ENCODE measurements at regions not wholly inside any gene's neighbourhood (a gene's known extent, or its start where the extent isn't known, plus 50 kb on each side); places are given as distances from the start of the nearest gene placed in this dataset.
A peak's percentile ranks its signal among the peaks of the same experiment; 100 is the strongest.
"Not testable (repeated sequence)": the region's sequence is repeated elsewhere in the genome, so short reads cannot be mapped to it uniquely, and the experiment has no call there.

GRCh38 chr6:27807441-27808241 is 104.6 kb downstream of the OR2B2 start:
- DNase-seq: peak in 34 of 58 donors; percentile 6 to 71 (median 34)

DNA sequence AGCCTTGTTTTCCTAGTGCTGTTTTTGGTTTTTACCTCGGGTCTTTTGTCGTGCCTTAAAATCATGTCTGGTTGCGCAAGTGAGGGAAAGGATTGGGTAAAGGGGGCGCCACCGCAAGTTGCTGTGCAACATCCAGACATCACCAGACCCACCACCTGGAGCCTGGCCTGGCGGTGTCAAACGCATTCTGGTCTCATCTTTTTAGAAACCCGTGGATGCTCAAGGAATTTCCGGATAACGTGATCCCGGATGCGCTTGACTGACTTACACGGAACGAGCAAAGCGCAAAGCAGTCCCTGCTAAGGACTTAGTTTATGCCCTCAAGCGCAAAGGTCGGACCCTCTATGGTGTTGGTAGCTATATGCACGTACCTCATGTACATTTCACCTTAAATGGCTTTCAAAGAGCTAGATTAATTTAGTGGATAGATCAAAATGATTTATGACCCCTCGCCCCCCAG is 105.2 kb downstream of the OR2B2 start:
- DNase-seq: peak in 2 of 58 donors; percentile 8 to 16

GRCh38 chr6:27805347-27805746 is 106.8 kb downstream of the OR2B2 start:
- DNase-seq: no peak

DNA sequence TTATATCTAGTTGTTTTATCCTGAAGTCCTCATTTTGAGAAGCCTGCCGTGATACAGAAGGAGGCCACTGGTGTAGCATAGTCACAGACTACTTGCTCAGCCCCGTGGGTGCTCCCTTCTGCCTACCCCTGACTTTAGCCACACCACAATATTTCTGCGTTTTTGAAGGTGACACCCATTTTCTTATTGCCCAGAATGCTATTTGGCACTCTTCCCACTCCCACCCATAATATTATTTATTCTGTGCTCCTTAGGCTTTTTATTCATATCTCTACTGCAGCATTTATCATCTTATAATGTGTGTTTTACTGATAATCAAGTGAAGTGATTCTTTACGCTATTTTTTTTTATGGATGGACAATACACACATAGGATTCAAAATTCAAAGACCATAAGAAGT is 107.3 kb downstream of the OR2B2 start:
- DNase-seq: no peak

DNA sequence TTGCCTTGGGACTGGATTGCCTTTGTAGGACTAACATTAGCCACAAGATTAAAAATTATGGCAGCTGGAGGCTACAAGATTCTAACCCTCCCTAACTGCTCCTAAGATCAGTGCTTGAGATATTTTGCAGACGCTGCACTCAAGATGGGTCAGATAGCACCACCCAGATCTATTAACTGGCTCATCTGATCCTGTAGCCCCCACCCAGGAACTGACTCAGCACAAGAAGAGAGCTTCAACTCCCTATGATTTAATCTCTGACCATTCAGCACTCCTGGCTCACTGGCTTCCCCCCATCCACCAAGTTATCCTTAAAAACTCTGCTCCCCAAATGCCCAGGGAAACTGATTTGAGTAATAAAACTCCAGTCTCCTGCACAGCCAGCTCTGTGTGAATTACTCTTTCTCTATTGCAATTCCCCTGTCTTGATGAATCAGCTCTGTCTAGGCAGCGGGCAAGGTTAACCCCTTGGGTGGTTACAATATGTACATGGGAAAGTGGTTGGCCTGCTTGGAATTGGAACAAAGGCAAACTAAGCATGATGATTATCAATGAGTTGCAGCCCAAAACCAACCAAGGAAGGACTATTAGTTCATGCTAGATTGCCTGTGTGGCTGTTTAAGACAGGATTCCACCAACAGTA is 111.3 kb downstream of the OR2B2 start:
- DNase-seq: no peak

- DNase-seq: no peak
Measured at GRCh38 chr6:27797960-27798359, 114.2 kb downstream of the OR2B2 start.

DNA sequence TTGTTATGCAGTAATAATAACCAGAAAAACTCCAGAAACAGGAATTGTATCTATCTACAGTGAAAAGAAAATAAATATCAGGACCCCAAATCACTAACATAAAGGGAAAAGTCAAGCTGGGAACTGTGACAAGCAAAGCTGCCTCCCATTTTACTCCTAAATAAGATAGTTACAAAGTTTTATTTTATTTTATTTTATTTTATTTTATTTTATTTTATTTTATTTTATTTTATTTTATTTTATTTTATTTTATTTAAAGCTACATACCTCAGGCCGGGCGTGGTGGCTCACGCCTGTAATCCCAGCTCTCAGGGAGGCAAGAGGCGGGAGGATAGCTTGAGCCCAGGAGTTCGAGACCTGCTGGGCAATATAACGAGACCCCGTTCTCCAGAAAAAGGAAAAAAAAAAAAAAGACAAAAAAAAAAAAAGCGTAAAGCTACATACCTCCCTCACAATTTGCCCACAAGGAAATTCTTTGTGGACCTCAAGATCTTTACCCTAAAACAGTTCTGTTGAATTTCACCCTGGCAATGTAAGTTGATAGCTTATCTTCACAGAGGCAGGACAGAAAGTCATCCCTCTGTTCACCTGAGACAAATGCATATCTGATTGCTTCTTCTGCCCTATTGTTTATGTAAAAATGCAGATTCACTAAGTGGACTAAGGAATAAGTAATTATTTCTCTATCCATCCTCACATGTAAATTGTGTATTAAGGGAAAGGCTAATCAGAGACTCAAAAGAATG is 115.3 kb downstream of the OR2B2 start:
- DNase-seq: not testable (repeated sequence)

GRCh38 chr6:27795697-27796494 is 116.3 kb downstream of the OR2B2 start:
- peak in 19 of 58 donors; percentile 0 to 79 (median 9) for DNase-seq

DNA sequence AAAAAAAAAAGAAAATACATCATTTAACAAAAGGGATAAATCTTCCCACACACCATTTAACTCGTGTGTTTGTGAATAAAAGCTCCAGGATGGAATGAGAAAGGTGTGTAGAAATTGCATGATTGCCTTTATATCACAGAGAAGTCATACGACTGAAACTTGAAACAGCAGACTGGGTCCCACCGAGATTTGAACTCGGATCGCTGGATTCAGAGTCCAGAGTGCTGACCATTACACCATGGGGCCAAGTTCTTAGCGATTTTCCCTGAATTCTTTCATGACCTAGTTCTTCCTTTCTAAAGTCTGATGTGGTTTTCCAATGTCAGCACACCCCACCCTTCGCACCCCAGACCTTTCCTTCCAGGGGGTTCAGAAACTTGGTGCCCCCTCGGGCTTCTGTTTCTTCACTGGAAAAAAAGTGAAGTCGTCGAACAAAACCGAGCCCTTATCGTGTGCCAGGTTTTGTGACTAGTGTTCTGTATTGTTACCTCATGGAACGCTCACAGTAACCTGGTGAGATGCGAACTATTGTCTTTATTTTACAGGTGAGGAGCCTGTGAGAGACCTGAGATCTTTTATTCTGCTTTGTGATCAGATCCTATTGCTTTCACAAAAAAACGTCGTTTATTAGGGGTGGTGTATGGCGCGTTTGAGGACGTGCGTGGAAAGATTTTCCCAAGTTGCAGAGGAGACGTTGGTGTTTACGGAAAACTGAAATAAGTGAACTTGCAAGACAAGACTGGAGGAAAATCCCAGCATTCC is 120.8 kb downstream of the OR2B2 start:
- peak in 36 of 58 donors; percentile 2 to 68 (median 28) for DNase-seq

- not testable (repeated sequence) for DNase-seq
Measured at GRCh38 chr6:27788376-27788775, 123.8 kb downstream of the OR2B2 start.

- DNase-seq: no peak
Measured at GRCh38 chr6:27786048-27786447, 126.1 kb downstream of the OR2B2 start.

GRCh38 chr6:27785294-27785693 is 126.9 kb downstream of the OR2B2 start:
- no peak for DNase-seq

DNA sequence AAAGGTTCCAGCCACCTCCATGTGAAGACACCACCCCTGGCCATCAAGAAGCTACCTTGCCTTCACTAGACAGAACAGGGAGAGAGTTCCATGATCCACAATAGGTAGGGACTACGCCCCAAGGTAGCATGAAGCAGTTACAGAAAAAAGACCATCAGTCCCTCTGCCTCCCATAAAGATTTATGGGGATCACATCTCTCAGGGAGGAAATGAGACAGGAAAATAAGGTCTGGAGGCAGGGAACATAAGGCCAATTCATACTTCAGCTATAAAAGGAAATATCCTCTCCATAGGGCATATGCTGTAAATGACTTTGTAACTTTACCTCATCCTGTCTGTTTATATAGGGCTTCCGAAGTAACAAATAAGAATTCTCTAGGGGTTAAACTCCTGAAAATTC is 129.4 kb downstream of the OR2B2 start:
- DNase-seq: no peak

DNA sequence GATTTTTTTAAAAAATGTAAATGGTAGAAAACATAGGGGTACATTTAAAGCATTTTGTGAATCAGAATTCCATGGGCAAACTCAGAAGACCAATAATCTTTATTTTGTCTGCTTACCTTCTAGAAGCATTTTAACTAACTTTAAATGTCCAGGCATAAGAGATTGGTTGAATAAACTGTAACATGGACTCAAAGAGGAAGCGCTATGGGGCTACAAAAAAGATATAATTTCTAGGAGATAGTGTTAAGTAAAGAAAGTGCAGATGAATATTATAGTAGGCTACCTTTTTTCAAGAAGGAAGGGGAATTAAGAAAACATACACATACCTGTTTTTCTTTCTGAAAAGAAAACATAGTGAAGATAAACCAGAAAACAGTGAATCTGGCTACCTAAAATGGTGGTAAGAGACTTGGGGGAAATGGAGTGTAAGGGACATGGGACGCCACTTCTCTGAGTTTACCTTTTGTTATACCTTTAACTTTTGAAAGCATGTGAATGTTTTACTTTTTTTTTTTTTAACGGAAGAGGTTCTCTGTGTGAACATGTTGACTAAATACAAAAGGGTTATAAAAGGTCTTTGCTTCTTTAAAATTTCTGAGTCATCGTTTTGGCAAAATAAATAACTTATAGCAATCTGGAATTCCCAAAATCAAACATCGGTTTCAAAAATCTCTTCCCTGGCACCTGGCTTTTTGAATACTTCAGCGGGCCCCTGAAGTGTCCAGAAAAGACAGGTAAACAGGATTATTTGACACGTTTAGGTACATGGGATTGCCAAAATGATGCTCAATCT is 133.4 kb downstream of the OR2B2 start:
- no peak for DNase-seq

DNA sequence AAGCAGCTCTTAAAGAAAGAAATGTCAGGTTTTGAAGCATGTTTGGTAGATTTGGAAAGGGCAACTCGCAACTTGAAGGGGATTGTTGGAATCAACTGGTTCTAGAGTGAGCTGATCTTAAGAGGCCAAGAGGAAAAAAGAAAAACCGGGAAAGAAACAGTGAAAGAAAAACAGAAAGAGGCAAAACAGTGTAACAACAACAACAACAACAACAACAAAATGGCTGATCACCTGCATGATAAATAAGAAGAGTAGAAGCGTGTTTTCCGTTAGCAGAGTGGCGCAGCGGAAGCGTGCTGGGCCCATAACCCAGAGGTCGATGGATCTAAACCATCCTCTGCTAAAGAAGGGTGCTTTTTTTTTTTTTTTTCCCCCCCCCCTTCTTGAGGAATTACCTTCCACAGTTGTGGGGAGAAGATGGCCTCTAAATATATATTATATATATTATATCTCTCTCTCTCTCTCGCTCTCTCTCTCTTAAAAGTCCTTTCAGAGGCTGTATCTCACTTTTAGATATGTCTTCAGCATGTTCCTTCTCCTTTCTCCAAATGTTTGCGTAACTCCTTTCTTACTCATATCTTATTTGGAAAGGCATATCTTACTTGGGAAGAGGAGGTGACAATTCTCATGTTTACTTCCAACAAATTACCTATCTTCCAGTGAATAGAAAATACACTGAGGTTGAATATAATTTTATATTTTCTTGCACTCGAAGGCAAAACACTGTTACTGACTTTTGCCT is 134.4 kb downstream of the OR2B2 start:
- no peak for DNase-seq

DNA sequence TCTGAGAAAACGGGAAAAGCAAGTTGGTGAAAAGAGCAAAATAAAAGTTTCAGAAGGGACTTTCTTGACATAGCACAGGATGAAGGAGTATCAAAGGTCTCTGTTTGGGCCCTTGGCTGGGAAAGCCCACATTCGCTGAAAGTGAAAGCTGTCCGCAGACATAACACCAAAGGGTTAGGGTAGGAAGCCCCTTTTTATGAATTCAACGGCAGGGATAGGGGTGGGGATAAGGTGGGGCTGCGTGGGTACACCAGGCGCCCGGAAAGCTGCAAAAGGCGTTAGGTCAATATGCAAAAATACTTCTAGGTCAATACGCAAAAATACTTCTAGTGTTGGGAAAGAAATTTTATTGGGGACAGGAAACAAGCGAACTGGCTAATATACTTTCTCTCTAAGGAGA is 135.1 kb downstream of the OR2B2 start:
- no peak for DNase-seq

DNA sequence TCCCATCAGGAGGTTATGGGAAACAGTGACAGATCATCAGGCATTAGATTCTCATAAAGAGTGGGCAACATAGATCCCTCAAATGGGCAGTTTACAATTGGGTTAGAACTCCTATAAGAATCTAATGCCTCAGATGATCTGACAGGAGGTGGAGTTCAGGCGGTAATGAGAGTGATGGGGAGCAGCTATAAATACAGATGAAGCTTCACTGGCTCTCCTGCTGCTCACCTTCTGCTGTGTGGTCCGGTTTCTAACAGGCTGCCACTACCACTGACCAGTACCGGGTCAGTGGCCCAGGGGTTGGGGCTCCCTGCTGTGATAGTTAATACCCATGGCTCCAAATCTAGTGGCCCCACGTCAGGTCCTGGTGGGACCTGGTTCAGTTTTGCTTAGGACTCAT is 135.7 kb downstream of the OR2B2 start:
- DNase-seq: no peak

- DNase-seq: peak in 1 of 58 donors; percentile 2
Measured at GRCh38 chr6:27775796-27776184, 136.4 kb downstream of the OR2B2 start.
